ENCODE measurements at regions not wholly inside any gene's neighbourhood (a gene's known extent, or its start where the extent isn't known, plus 50 kb on each side); places are given as distances from the start of the nearest gene placed in this dataset.

- ATAC-seq (no peak), FAIRE-seq (no peak), DNase-seq (ENCODE audit: low read depth in 1 of 2, low spot score in 1 of 2) (no peak)
- Histone ChIP-seq H3K4me1 (no peaks in the 10 kb centered on the region), H3K4me3 (no peak overlapping the region), H3K27ac (no peak overlapping the region), H3K4me2 (no peak overlapping the region), H3K9me3 (no peaks in the 10 kb centered on the region)
- ChIA-PET POLR2A (no interaction called here), CTCF (no interaction called here)
- TF ChIP-seq GATA3 (IDR thresholded peaks at IDR 0.05; ENCODE audit: borderline replicate concordance) (no peak), MAFK (IDR thresholded peaks at IDR 0.05; ENCODE audit: partially characterized antibody) (no peak), HOXA7 (CRISPR knock-in tag; IDR thresholded peaks at IDR 0.05) (no peak), RAD21 (conservative IDR thresholded peaks at IDR 0.05 in 1 of 2, IDR thresholded peaks at IDR 0.05 in 1 of 2) (no peak), EHMT2 (IDR thresholded peaks at IDR 0.05; ENCODE audit: low read depth) (no peak), RCOR1 (IDR thresholded peaks at IDR 0.05; ENCODE audit: low read depth, low read length) (no peak), E2F6 (IDR thresholded peaks at IDR 0.05; ENCODE audit: borderline replicate concordance, low read depth) (no peak), NPAS2 (CRISPR knock-in tag; IDR thresholded peaks at IDR 0.05; ENCODE audit: borderline replicate concordance) (no peak), CEBPB (IDR thresholded peaks at IDR 0.05) (no peak), CBX8 (IDR thresholded peaks at IDR 0.05) (no peak), HDAC2 (IDR thresholded peaks at IDR 0.05) (no peak), ZC3H11A (IDR thresholded peaks at IDR 0.05) (no peak), JUN (IDR thresholded peaks at IDR 0.05) (no peak), HOXB13 (CRISPR knock-in tag; IDR thresholded peaks at IDR 0.05; ENCODE audit: low read depth) (no peak), EHF (CRISPR knock-in tag; IDR thresholded peaks at IDR 0.05) (no peak), CHD2 (IDR thresholded peaks at IDR 0.05; ENCODE audit: low read length, partially characterized antibody) (no peak), USF2 (IDR thresholded peaks at IDR 0.05) (no peak), ESRRA (IDR thresholded peaks at IDR 0.05; ENCODE audit: borderline replicate concordance, low read length) (no peak)
- TF ChIP-seq, protein P1, sequence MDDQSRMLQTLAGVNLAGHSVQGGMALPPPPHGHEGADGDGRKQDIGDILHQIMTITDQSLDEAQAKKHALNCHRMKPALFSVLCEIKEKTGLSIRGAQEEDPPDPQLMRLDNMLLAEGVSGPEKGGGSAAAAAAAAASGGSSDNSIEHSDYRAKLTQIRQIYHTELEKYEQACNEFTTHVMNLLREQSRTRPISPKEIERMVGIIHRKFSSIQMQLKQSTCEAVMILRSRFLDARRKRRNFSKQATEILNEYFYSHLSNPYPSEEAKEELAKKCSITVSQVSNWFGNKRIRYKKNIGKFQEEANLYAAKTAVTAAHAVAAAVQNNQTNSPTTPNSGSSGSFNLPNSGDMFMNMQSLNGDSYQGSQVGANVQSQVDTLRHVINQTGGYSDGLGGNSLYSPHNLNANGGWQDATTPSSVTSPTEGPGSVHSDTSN (IDR thresholded peaks at IDR 0.05): no peak
- 4% methylated on average over 1 of the region's 1 CpG for WGBS (ENCODE audit: missing lambda C conversion rate)
Measured at GRCh38 chr6:112831022-112831421, 483.9 kb downstream of the RFPL4B start.

DNA sequence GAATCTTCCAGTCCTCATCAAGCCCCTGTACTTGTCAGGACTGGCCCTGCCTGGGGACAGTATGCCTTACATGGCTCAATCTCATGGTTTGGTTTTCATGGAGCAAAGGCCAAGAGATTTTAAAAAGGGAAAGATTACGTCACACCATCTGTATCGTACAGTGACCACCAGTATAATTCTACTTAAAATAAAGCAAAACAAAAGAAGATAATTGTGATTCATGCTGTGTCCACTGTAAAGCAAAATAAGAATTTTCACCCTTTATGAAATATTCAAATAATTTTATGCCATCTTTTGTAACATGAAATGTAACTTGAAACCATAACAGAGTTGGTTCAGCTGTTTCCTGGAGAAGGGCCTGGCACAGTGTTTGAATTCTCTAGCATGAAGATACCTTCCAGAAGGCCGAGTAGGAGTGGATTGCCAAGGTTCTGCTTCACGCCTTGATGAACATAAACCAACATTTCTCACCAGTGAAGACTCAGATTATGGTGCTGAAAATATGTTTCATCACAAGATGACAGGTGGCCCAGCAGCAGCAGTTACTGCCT is 486.5 kb downstream of the RFPL4B start:
- no peak for TF ChIP-seq PHF8 (IDR thresholded peaks at IDR 0.05; ENCODE audit: borderline replicate concordance, low read depth)
- no peak for TF ChIP-seq TP53 (CRISPR knock-in tag; IDR thresholded peaks at IDR 0.05)
- TF ChIP-seq MAX (IDR thresholded peaks at IDR 0.05): no peak
- TF ChIP-seq KDM5A (IDR thresholded peaks at IDR 0.05): no peak
- TF ChIP-seq RAD21 (conservative IDR thresholded peaks at IDR 0.05 in 1 of 2, IDR thresholded peaks at IDR 0.05 in 1 of 2): no peak
- TF ChIP-seq RCOR1 (IDR thresholded peaks at IDR 0.05; ENCODE audit: low read depth, low read length): no peak
- TF ChIP-seq CBX2 (IDR thresholded peaks at IDR 0.05; ENCODE audit: borderline replicate concordance, low read depth): no peak
- TF ChIP-seq ATOH8 (CRISPR knock-in tag; IDR thresholded peaks at IDR 0.05; ENCODE audit: low read depth): no peak
- no peak for TF ChIP-seq JUN (IDR thresholded peaks at IDR 0.05)
- no peak for TF ChIP-seq HEYL (CRISPR knock-in tag; IDR thresholded peaks at IDR 0.05)
- TF ChIP-seq FOSB (CRISPR knock-in tag; IDR thresholded peaks at IDR 0.05): no peak
- no peak for TF ChIP-seq NR3C1 (IDR thresholded peaks at IDR 0.05)
- no peak for TF ChIP-seq ESRRA (IDR thresholded peaks at IDR 0.05; ENCODE audit: borderline replicate concordance, low read length)
- no peak for FAIRE-seq
- no peaks in the 10 kb centered on the region for H3K9me3 ChIP-seq
- no peak overlapping the region for H3K4me3 ChIP-seq
- no peak for DNase-seq (ENCODE audit: low read depth in 1 of 2, low spot score in 1 of 2)
- ATAC-seq: no peak
- H3K27ac ChIP-seq: no peak overlapping the region
- CTCF ChIA-PET: no interaction called here
- H3K4me1 ChIP-seq: no peaks in the 10 kb centered on the region
- POLR2A ChIA-PET: no interaction called here
- H3K4me2 ChIP-seq: no peak overlapping the region
- WGBS (ENCODE audit: missing lambda C conversion rate): 68% methylated on average over 4 of the region's 4 CpGs

All from A549 (cell line).